Middle frontal gyrus (tissue), 1 donor: ENCODE measurements at regions not wholly inside any gene's neighbourhood (a gene's known extent, or its start where the extent isn't known, plus 50 kb on each side); places are given as distances from the start of the nearest gene placed in this dataset.

Source experiments
- DNase-seq: peaks from one replicate; pipeline ENCODE4 v3.0.0-alpha.2; 2015; ENCODE audit warnings: low spot score; ENCODE audit errors: extremely low spot score

DNA sequence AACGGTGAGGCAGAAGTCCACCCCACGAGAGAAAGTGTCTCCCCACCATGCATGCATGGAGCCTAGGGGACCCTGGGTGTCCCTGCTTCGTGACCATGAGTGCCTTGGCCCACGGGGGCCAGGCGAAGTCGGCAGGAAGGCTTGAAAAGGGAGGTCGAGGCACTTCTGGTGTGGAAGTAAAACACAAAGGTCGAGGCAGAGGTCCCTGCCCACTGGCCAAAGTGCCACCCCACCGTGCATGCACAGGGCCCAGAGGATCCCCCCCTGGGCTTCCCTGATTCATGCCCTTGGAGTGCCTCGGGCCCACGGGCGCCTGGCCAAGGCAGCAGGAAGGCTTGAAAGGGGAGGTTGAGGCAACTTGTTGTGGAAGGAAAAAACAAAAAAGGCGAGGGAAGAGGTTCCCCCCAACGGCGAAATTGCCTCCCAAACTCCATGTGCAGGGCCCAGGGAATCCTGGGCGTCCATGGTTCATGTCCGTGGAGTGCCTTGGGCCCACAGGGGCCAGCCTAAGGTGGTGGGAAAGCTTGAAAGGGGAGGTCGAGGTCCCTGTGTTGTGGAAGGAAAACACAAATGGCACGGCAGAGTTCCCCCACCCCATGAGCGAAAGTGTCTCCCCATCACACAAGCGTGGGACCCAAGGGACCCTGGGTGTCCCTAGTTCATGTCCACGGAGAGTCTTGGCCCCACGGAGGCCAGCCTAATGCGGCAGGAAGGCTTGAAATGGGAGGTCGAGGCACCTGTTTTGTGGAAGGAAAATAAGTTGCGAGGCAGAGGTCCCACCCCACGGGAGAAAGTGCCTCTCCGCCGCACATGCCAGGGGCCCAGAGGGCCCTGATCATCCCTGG is 372.1 kb downstream of the ALG10 start:
- no peak for DNase-seq

DNA sequence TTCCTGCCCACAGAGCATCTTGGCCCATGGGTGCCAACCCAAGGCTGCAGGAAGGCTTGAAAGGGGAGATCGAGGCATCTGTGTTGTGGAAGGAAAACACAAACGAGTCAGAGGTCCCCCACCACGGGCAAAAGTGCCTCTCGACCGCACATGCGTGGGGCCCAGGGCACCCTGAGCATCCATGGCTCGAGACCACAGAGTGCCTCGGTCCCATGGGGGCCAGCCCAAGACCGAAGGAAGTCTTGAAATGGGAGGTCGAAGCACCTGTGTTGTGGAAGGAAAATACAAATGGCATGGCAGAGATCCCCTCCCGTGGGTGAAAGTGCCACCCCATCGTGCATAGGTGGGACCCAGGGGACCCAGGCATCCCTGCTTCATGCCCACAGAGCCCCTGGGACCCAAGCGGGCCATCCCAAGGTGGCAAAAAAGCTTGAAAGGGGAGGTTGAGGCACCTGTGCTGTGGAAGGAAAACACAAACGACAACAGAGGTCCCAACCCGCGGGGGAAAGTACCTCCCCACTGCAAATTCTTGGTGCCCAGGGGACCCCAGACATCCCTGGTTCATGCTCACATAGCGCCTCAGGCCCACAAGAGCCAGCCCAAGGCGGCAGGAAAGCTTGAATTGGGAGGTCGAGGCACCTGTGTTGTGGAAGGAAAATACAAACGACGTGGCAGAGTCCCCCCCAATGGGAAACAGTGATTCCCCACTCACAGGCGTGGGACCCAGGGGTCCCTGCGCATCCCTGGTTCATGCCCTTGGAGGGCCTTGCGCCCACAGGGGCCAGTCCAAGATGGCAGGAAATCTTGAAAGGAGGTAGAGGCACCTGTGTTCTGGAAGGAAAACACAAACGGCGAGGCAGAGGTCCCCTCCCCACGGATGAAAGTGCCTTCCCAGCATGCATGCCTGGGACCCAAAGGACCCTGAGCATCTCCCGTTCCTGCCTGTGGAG is 373.0 kb downstream of the ALG10 start:
- no peak for DNase-seq

DNA sequence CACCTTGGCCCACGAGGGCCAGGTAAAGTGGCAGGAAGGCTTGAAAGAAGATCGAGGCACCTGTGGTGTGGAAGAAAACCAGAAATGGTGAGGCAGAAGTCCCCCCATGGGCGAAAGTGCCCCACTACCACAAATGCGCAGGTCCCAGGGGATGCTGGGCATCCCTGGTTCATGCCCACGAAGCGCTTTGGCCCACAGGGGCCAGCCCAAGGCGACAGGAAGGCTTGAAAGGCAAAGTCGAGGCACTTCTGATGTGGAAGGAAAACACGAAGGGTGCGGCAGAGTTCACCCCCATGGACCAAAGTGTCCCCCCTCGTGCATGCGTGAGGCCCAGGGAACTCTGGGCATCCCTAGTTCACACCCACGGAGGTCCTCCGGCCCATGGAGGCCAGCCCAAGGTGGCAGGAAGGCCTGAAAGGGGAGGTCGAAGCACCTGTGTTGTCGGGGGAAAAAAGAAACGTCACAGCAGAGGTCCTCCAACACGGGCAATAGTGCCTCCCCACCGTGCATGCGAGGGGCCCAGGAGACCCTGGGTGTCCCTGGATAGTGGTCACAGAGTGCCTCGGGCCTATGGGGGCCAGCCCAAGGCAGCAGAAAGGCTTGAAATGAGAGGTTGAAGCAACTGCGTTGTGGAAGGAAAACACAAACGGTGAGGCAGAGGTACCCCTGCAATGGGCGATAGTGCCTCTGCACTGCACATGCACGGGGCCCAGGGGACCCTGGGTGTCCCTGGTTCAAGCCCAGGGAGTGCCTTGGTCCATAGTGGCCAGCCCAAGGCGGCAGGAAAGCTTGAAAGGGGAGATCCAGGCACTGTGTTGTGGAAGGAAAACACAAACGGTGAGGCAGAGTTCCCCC is 373.9 kb downstream of the ALG10 start:
- DNase-seq: no peak

GRCh38 chr12:34396861-34397590 is 374.7 kb downstream of the ALG10 start:
- no peak for DNase-seq

GRCh38 chr12:34397591-34398365 is 375.5 kb downstream of the ALG10 start:
- DNase-seq: no peak

DNA sequence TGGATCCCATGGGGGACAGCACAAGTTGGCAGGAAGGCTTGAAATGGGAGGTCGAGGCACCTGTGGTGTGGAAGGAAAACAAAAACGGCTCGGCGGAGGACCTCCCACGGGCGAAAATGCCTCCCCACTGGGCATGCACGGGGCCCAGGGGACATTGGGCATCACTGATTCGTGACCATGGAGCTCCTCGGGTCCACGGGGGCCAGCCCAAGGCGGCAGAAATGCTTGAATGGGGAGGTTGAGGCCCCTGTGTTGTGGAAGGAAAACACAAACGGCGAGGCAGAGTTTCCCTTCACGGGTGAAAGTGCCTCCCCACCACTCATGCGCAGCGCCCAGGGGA is 376.0 kb downstream of the ALG10 start:
- no peak for DNase-seq

- no peak for DNase-seq
Measured at GRCh38 chr12:34398706-34399630, 376.7 kb downstream of the ALG10 start.

- no peak for DNase-seq
Measured at GRCh38 chr12:34399631-34400410, 377.5 kb downstream of the ALG10 start.

DNA sequence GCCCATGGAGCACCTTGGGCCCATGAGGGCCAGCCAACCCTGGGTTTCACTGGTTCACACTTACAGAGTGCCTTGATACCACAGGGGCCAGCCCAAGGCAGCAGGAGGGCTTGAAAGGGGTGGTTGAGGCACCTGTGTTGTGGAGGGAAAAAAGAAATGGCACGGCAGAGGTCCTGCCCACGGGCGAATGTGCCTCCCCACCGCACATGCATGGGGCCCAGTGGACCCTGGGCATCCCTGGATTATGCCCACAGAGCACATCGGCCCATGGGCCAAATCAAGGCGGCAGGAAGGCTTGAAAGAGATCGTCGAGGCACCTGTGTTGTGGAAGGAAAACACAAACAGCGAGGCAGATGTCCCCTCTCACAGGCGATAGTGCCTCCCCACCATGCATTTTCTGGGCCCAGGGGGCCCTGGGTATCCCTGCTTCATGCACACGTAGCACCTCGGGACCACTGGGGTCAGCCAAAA is 378.1 kb downstream of the ALG10 start:
- DNase-seq: no peak

DNA sequence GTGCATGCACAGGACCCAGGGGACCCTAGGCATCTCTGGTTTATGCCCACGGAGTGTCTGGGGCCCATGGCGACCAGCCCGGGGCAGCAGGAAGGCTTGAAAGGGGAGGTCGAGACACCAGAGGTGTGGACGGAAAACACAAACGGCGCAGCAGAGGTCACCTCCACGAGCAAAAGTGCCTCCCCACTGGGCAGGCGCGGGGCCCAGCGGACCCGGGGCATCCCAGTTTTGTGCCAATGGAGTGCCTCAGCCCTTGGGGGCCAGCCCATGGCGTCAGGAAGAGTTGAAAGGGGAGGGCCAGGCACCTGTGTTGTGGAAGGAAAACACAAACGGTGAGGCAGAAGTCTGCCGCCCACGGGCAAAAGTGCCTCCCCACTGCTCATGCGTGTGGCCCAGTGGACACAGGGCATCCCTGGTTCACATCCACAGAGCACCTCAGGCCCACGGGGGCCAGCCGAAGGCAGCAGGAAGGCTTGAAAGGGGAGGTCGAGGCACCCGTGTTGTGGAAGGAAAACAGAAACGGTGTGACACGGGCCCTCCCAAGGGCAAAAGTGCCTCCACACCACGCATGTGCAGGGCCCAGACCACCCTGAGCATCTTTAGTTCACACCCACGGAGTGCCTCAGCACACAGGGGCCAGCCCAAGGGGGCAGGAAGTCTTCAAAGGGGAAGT is 378.8 kb downstream of the ALG10 start:
- no peak for DNase-seq

DNA sequence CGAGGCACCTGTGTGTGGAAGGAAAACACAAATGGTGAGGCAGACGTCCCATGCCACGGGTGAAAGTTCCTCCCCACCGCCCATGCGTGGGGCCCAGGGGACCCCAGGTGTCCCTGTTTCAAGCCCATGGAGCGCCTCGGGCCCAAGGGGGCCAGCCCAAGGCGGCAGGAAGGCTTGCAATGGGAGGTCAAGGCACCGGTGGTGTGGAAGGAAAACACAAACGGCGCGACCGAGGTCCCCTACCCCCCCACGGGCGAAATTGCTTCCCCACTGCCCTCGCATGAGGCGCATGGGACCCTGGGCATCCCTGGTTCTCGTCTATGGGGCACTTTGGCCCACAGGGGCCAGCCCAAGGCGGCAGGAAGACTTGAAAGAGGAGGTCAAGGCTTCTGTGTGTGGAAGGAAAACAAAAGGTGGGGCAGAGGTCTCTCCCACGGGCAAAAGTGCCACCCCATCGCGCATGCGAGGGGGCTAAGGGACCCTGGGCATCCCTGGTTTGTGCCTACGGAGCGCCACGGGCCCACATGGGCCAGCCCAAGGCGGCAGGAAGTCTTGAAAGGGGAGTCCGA is 379.4 kb downstream of the ALG10 start:
- DNase-seq: no peak

DNA sequence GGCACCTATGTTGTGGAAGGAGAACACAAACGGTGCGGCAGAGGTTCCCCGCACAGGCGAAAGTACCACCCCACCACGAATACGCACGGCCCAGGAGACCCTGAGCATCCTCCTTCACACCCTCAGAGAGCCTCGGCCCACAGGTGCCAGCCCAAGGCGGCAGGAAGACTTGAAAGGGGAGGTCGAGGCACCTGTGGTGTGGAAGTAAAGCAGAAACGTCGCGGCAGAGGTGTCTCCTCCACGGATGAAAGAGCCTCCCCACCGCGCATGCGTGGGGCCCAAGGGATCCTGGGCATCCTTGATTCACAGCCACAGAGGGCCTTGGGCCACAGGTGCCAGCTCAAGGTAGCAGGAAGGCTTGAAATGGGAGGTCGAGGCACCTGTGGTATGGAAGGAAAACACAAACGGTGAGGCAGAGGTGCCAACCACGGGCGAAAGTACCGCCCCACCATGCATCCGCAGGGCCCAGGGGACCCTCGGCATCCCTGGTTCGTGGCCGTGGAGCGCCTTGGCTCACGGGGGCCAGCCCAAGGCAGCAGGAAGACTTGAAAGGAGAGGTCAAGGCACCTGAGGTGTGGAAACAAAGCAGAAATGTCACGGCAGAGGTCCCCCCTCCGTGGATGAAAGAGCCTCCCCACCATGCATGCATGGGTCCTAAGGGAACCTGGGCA is 380.1 kb downstream of the ALG10 start:
- no peak for DNase-seq

- DNase-seq: no peak
Measured at GRCh38 chr12:34402899-34403705, 380.8 kb downstream of the ALG10 start.

DNA sequence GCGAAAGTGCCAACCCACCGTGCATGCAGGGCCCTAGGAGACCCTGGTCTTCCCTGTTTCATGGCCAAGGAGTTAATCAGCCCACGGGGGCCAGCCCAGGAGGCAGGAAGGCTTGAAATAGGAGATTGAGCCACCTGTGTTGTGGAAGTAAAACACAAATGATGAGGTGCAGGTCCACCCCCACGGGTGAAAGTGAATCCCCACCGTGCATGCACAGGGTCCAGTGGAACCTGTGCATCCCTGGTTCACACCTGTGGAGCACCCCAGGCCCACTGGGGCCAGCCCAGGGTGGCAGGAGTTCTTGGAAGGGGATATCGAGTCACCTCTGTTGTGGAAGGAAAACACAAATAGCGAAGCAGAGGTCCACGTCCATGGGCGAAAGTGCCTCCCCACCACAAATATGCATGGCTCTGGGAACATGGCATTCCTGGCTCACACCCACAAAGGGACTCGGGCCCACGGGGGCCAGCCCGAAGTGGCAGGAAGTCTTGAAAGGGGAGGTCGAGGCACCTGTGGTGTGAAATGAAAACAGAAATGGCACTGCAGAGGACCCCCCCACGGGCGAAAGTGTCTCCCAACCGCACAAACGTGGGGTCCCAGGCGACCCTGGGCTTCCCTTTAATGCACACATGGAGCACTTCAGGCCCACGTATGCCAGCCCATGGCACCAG is 381.5 kb downstream of the ALG10 start:
- DNase-seq: no peak
